GM12872 (cell line): ENCODE measurements at regions not wholly inside any gene's neighbourhood (a gene's known extent, or its start where the extent isn't known, plus 50 kb on each side); places are given as distances from the start of the nearest gene placed in this dataset.
A peak's percentile ranks its signal among the peaks of the same experiment; 100 is the strongest.

ENCODE experiments used
- CTCF ChIP-seq: IDR thresholded peaks from 3 replicates; pipeline ENCODE4 v1.5.1; 2011; ENCODE audit warnings: low read depth, mild to moderate bottlenecking, low read length, moderate library complexity; ENCODE audit not compliant: insufficient read depth

GRCh38 chr1:165147799-165148198, 208.7 kb downstream of the LMX1A start:
- no peak for TF ChIP-seq CTCF

GRCh38 chr1:165144757-165145397, 211.6 kb downstream of the LMX1A start:
- peak; percentile 84 for TF ChIP-seq CTCF

GRCh38 chr1:165143437-165144065, 213.0 kb downstream of the LMX1A start:
- peak; percentile 84 for TF ChIP-seq CTCF

- TF ChIP-seq CTCF = no peak
These were observed 217.6 kb downstream of the LMX1A start for GRCh38 chr1:165138960-165139359.

GRCh38 chr1:165137551-165138316, 218.8 kb downstream of the LMX1A start:
- TF ChIP-seq CTCF = no peak

- TF ChIP-seq CTCF = no peak
These were observed 222.1 kb downstream of the LMX1A start for GRCh38 chr1:165134431-165134830.

- peak; percentile 80 for TF ChIP-seq CTCF
These were observed 226.8 kb downstream of the LMX1A start for GRCh38 chr1:165129568-165130164.
